ENCODE measurements at regions not wholly inside any gene's neighbourhood (a gene's known extent, or its start where the extent isn't known, plus 50 kb on each side); places are given as distances from the start of the nearest gene placed in this dataset.

DNA sequence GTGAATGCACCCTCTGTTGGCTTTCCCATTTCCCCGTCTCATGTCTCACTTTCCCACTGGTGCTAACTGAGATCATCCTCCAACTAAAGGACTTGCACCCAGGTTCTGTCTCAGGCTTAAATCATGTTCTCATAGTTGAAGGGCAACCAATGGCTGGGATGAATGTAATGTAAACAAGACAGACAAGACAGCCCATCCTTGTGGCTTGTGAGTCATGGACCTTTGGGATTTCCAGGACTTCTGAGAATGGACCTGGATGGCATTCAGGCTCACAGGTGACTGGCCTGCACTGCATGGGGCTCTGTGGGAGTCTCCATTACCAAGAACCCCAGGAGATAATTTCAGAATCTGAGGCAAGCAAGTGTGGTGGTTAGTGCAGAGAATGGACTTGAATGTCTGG lies 347.5 kb downstream of the HAPSTR1 start:
- TF ChIP-seq, protein P1, sequence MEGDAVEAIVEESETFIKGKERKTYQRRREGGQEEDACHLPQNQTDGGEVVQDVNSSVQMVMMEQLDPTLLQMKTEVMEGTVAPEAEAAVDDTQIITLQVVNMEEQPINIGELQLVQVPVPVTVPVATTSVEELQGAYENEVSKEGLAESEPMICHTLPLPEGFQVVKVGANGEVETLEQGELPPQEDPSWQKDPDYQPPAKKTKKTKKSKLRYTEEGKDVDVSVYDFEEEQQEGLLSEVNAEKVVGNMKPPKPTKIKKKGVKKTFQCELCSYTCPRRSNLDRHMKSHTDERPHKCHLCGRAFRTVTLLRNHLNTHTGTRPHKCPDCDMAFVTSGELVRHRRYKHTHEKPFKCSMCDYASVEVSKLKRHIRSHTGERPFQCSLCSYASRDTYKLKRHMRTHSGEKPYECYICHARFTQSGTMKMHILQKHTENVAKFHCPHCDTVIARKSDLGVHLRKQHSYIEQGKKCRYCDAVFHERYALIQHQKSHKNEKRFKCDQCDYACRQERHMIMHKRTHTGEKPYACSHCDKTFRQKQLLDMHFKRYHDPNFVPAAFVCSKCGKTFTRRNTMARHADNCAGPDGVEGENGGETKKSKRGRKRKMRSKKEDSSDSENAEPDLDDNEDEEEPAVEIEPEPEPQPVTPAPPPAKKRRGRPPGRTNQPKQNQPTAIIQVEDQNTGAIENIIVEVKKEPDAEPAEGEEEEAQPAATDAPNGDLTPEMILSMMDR (IDR thresholded peaks at IDR 0.05): no peak
- no peak for TF ChIP-seq POLR2A (IDR thresholded peaks at IDR 0.05)

All from breast epithelium (tissue), 3 donors.